ENCODE measurements at regions not wholly inside any gene's neighbourhood (a gene's known extent, or its start where the extent isn't known, plus 50 kb on each side); places are given as distances from the start of the nearest gene placed in this dataset.

- TF ChIP-seq CTCF (IDR thresholded peaks at IDR 0.05; ENCODE audit: low read depth, low read length) = no peak
- in situ Hi-C loops (cut with HindIII; ENCODE audit: low sequenced_read_pairs) = no loop called here
These were observed 429.0 kb downstream of the TSHZ3 start for GRCh38 chr19:30920222-30920621.

GRCh38 chr19:30919737-30920136 lies 429.5 kb downstream of the TSHZ3 start:
- in situ Hi-C loops (cut with HindIII; ENCODE audit: low sequenced_read_pairs) = no loop called here
- no peak for DNase-seq (ENCODE audit: low read depth, low spot score)
- no peak overlapping the region for H3K4me3 ChIP-seq (ENCODE audit: low read depth, low read length)
- TF ChIP-seq CTCF (IDR thresholded peaks at IDR 0.05; ENCODE audit: low read depth, low read length) = no peak

More at GRCh38 chr19:30920222-30920621, 429.0 kb downstream of the TSHZ3 start:
- H3K4me3 ChIP-seq (ENCODE audit: low read depth, low read length) = no peak overlapping the region
- no peak for DNase-seq (ENCODE audit: low read depth, low spot score)

GRCh38 chr19:30916238-30916637 lies 433.0 kb downstream of the TSHZ3 start:
- H3K4me3 ChIP-seq (ENCODE audit: low read depth, low read length) = no peak overlapping the region
- no peak for DNase-seq (ENCODE audit: low read depth, low spot score)
- in situ Hi-C loops (cut with HindIII; ENCODE audit: low sequenced_read_pairs) = no loop called here
- TF ChIP-seq CTCF (IDR thresholded peaks at IDR 0.05; ENCODE audit: low read depth, low read length) = no peak

GRCh38 chr19:30911491-30911890 lies 437.7 kb downstream of the TSHZ3 start:
- DNase-seq (ENCODE audit: low read depth, low spot score) = no peak
- no peak for TF ChIP-seq CTCF (IDR thresholded peaks at IDR 0.05; ENCODE audit: low read depth, low read length)
- in situ Hi-C loops (cut with HindIII; ENCODE audit: low sequenced_read_pairs) = no loop called here
- no peak overlapping the region for H3K4me3 ChIP-seq (ENCODE audit: low read depth, low read length)

- no peak overlapping the region for H3K4me3 ChIP-seq (ENCODE audit: low read depth, low read length)
- TF ChIP-seq CTCF (IDR thresholded peaks at IDR 0.05; ENCODE audit: low read depth, low read length) = no peak
- in situ Hi-C loops (cut with HindIII; ENCODE audit: low sequenced_read_pairs) = no loop called here
- no peak for DNase-seq (ENCODE audit: low read depth, low spot score)
These were observed 438.6 kb downstream of the TSHZ3 start for GRCh38 chr19:30910485-30911240.

- no peak overlapping the region for H3K4me3 ChIP-seq (ENCODE audit: low read depth, low read length)
- DNase-seq (ENCODE audit: low read depth, low spot score) = no peak
- in situ Hi-C loops (cut with HindIII; ENCODE audit: low sequenced_read_pairs) = no loop called here
- no peak for TF ChIP-seq CTCF (IDR thresholded peaks at IDR 0.05; ENCODE audit: low read depth, low read length)
These were observed 440.0 kb downstream of the TSHZ3 start for GRCh38 chr19:30909216-30909615.

Data from astrocyte of the spinal cord (primary cell).